Sigmoid colon (tissue), 4 donors: ENCODE measurements at regions not wholly inside any gene's neighbourhood (a gene's known extent, or its start where the extent isn't known, plus 50 kb on each side); places are given as distances from the start of the nearest gene placed in this dataset.

Experiments
- CTCF ChIP-seq, 4 experiments: fragments of 450-650 bp in 3 of 4; fragments of 200-600 bp in 1 of 4; IDR thresholded peaks; one replicate each; pipeline ENCODE4 v1.5.1; 2016 to 2019; ENCODE audit warnings: antibody characterized with exemption in 4 of 4, mild to moderate bottlenecking in 3 of 4, moderate library complexity in 2 of 4
- EP300 ChIP-seq, 4 donors: sonication (generic); formaldehyde crosslinking; IDR thresholded peaks; one replicate each; pipeline ENCODE4 v1.6.1; 2017; ENCODE audit warnings: antibody characterized with exemption in 4 of 4

GRCh38 chr2:219870041-219870440 lies 242.6 kb downstream of the SLC4A3 start:
- TF ChIP-seq CTCF (IDR thresholded peaks at IDR 0.05) (no peak), EP300 (IDR thresholded peaks at IDR 0.05) (no peak)
